K562 (cell line): ENCODE measurements at regions not wholly inside any gene's neighbourhood (a gene's known extent, or its start where the extent isn't known, plus 50 kb on each side); places are given as distances from the start of the nearest gene placed in this dataset.

Source experiments
- CBFB ChIP-seq: sonication (generic); formaldehyde crosslinking; IDR thresholded peaks from 2 replicates; pipeline ENCODE4 v1.4.0; 2020; ENCODE audit warnings: mild to moderate bottlenecking, missing genetic modification reagents
- CHD1 ChIP-seq: fragments of 200-600 bp; sonication (generic); IDR thresholded peaks from one replicate; pipeline ENCODE4 v1.6.1; 2012; ENCODE audit warnings: mild to moderate bottlenecking, moderate library complexity, low read length, inconsistent platforms
- DEAF1 ChIP-seq: fragments of 450-650 bp; formaldehyde crosslinking; IDR thresholded peaks from 2 replicates; pipeline ENCODE4 v1.4.0; 2020; ENCODE audit warnings: mild to moderate bottlenecking, moderate library complexity
- DMBX1 ChIP-seq: fragments of 250-450 bp; sonication (Bioruptor Pico); IDR thresholded peaks from 2 replicates; pipeline ENCODE4 v1.8.0; 2022; ENCODE audit warnings: inconsistent platforms, mild to moderate bottlenecking, moderate library complexity, borderline replicate concordance
- FOXP1 ChIP-seq: sonication (generic); formaldehyde crosslinking; IDR thresholded peaks from 2 replicates; pipeline ENCODE4 v1.8.0; 2022; ENCODE audit warnings: mild to moderate bottlenecking, missing genetic modification reagents
- KAT2B ChIP-seq: IDR thresholded peaks from one replicate; pipeline ENCODE4 v1.6.1; 2012; ENCODE audit warnings: low read depth, mild to moderate bottlenecking, control low read depth, inconsistent platforms, low read length, moderate library complexity
- MAFF ChIP-seq: IDR thresholded peaks from 2 replicates; pipeline ENCODE4 v1.6.1; 2012; ENCODE audit warnings: low read length, improper control_type of control experiment
- MYNN ChIP-seq, 2 experiments: sonication (generic); formaldehyde crosslinking in 1 of 2; IDR thresholded peaks; 2 replicates each; pipeline versions ENCODE4 v1.5.0 to v1.6.1; 2016 to 2020; ENCODE audit warnings: antibody characterized with exemption in 1 of 2, missing genetic modification reagents in 1 of 2
- XRCC5 ChIP-seq: fragments of 200-400 bp; formaldehyde crosslinking; IDR thresholded peaks from 2 replicates; pipeline ENCODE4 v1.6.1; 2017; ENCODE audit warnings: low read depth, mild to moderate bottlenecking, low read length
- ZBTB2 ChIP-seq: fragments of 450-650 bp; IDR thresholded peaks from 2 replicates; pipeline ENCODE4 v1.6.1; 2016; ENCODE audit warnings: antibody characterized with exemption

- TF ChIP-seq DEAF1 (no peak), CBFB (CRISPR knock-in tag) (no peak), XRCC5 (no peak), FOXP1 (CRISPR knock-in tag) (no peak), ZBTB2 (no peak), CHD1 (no peak), MAFF (no peak), MYNN (IDR thresholded peaks at IDR 0.05) (no peak), MYNN (CRISPR knock-in tag; IDR thresholded peaks at IDR 0.05) (no peak), DMBX1 (CRISPR knock-in tag) (no peak), KAT2B (no peak)
Observed at GRCh38 chr4:188627892-188628291, 488.7 kb downstream of the TRIML1 start (continued).
